ENCODE measurements at regions not wholly inside any gene's neighbourhood (a gene's known extent, or its start where the extent isn't known, plus 50 kb on each side); places are given as distances from the start of the nearest gene placed in this dataset.

- TF ChIP-seq YY1 (IDR thresholded peaks at IDR 0.05; ENCODE audit: insufficient read depth, insufficient read length) (no peak), SUZ12 (IDR thresholded peaks at IDR 0.05; ENCODE audit: extremely low read depth, insufficient read depth, insufficient read length) (no peak)
Observed at GRCh38 chr6:103404799-103405198, 1454.9 kb downstream of the HACE1 start.
